Middle frontal gyrus (tissue), 1 donor: ENCODE measurements at regions not wholly inside any gene's neighbourhood (a gene's known extent, or its start where the extent isn't known, plus 50 kb on each side); places are given as distances from the start of the nearest gene placed in this dataset.

Experiments used
- DNase-seq: peaks from one replicate; pipeline ENCODE4 v3.0.0-alpha.2; 2015; ENCODE audit warnings: low spot score; ENCODE audit errors: extremely low spot score

GRCh38 chr6:148193063-148193680, 149.5 kb upstream of the SASH1 start:
- DNase-seq = no peak

GRCh38 chr6:148195511-148195910, 147.1 kb upstream of the SASH1 start:
- DNase-seq = no peak

GRCh38 chr6:148199584-148199983, 143.1 kb upstream of the SASH1 start:
- DNase-seq = no peak

- no peak for DNase-seq
Measured at GRCh38 chr6:148200293-148200692, 142.3 kb upstream of the SASH1 start.

- DNase-seq = no peak
Measured at GRCh38 chr6:148200781-148201180, 141.9 kb upstream of the SASH1 start.

- DNase-seq = no peak
Measured at GRCh38 chr6:148203281-148203925, 139.2 kb upstream of the SASH1 start.

GRCh38 chr6:148203970-148204369, 138.7 kb upstream of the SASH1 start:
- no peak for DNase-seq

GRCh38 chr6:148208298-148208697, 134.3 kb upstream of the SASH1 start:
- no peak for DNase-seq

GRCh38 chr6:148211777-148212324, 130.8 kb upstream of the SASH1 start:
- no peak for DNase-seq

GRCh38 chr6:148212366-148212765, 130.3 kb upstream of the SASH1 start:
- no peak for DNase-seq

- no peak for DNase-seq
Measured at GRCh38 chr6:148213366-148213765, 129.3 kb upstream of the SASH1 start.

GRCh38 chr6:148214667-148215066, 128.0 kb upstream of the SASH1 start:
- no peak for DNase-seq

- DNase-seq = no peak
Measured at GRCh38 chr6:148217051-148217450, 125.6 kb upstream of the SASH1 start.

- DNase-seq = no peak
Measured at GRCh38 chr6:148217921-148218320, 124.7 kb upstream of the SASH1 start.

- DNase-seq = no peak
Measured at GRCh38 chr6:148218542-148219258, 123.9 kb upstream of the SASH1 start.

GRCh38 chr6:148221196-148221979, 121.2 kb upstream of the SASH1 start:
- DNase-seq = no peak

GRCh38 chr6:148222376-148222775, 120.3 kb upstream of the SASH1 start:
- DNase-seq = no peak

GRCh38 chr6:148222846-148223245, 119.8 kb upstream of the SASH1 start:
- no peak for DNase-seq

- DNase-seq = no peak
Measured at GRCh38 chr6:148223424-148223842, 119.2 kb upstream of the SASH1 start.

- no peak for DNase-seq
Measured at GRCh38 chr6:148225871-148226270, 116.8 kb upstream of the SASH1 start.

- no peak for DNase-seq
Measured at GRCh38 chr6:148226284-148226683, 116.4 kb upstream of the SASH1 start.

GRCh38 chr6:148231572-148231971, 111.1 kb upstream of the SASH1 start:
- no peak for DNase-seq
